SH-SY5Y (cell line): ENCODE measurements at regions not wholly inside any gene's neighbourhood (a gene's known extent, or its start where the extent isn't known, plus 50 kb on each side); places are given as distances from the start of the nearest gene placed in this dataset.

ENCODE experiments used
- GATA2 ChIP-seq: IDR thresholded peaks from 2 replicates; pipeline ENCODE4 v1.6.1; 2011; ENCODE audit warnings: mild to moderate bottlenecking, low read depth, low read length
- GATA3 ChIP-seq: IDR thresholded peaks from 2 replicates; pipeline ENCODE4 v1.6.1; 2011; ENCODE audit warnings: low read depth, mild to moderate bottlenecking, low read length, moderate library complexity

DNA sequence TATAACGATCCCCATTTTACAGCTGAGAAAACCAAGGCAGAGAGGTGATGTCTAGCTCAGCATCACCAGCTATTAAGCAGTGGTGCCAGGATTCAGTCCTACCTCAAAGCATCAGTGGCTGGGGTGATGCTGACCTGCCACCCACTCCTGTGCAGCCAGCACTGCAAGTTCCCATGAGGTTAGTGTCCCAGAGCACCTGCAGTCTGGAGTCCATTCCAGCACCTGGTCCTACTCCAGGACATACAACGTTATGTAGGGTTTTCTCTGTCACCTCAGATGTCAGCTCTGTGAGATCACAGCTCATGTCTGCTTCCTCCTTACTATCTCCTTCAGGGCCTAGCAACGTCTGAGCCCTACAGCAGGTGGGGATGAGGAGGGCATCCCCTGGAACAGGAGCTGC lies 328.0 kb upstream of the HS6ST1 start:
- no peak for TF ChIP-seq GATA3
- TF ChIP-seq GATA2: no peak

DNA sequence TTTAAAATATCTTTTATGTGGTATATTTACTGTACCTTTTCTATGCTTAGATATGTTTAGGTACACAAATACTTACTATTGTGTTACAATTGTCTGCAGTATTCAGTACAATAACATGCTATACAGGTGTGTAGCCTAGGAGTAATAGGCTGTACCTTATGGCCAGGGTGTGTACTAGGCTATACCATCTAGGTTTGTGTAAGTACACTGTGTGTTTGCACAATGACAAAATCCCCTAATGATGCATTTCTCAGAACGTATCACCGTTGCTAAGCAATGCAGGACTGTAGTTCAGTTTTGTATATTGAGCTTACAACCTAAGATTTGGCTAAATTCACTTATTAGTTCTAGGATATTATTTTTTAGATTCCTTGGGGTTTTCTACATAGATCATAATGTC lies 332.3 kb upstream of the HS6ST1 start:
- TF ChIP-seq GATA3: no peak
- TF ChIP-seq GATA2: no peak

DNA sequence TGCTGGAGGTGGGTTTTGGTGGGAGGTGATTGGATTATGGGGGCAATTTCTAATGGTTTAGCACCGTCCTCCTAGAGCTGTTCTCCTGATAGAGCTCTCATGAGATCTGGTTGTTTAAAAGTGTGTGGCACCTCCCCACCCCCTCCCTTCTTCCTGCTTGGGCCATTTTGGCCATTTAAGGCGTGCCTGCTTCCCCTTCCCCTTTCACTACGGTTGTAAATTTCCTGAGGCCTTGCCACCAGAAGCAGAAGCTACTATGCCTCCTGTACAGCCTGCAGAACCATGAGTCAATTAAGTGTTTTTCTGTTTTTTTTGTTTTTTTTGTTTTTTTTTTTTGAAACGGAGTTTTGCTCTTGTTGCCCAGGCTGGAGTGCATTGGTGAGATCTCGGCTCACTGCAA lies 335.7 kb upstream of the HS6ST1 start:
- no peak for TF ChIP-seq GATA3
- no peak for TF ChIP-seq GATA2

DNA sequence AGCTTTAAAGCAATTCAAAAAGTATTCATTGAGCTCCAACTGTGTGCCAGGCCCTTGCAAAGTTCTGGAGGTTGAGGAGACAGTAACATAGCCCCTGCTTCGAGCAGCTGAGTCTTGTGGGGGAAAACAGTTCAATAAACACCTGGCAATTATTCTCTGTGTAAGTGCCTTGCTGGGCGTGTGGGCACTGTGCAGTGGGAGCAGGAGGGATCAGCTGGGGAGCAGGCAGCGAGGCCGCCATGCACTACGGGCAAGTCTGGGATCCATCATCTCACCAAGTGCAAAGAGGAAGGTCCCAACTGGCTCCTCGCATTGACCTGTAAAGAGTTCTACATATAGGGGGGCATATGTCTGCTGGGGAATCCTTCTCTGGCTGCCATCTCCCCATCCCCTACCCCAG lies 342.2 kb upstream of the HS6ST1 start:
- no peak for TF ChIP-seq GATA2
- TF ChIP-seq GATA3: no peak

DNA sequence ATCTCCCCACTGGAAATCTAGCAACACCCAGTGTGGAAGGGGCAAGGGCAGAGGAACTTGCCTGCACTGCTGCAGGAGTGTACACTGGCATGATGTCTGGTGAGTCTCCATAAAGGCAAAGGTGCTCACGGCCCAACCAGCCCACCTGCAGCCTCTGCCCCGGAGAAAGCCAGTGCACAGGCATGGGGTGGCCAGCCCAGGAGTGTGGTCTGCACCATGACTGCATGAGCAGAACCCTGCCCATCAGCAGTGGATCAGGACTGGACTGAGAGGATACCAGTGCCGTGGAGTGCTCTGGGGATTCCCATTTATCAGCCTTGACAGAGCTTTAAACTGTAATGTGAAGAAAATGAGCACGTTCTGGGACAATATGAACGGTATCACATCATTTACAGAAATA lies 342.6 kb upstream of the HS6ST1 start:
- TF ChIP-seq GATA3 (no peak), GATA2 (no peak)

DNA sequence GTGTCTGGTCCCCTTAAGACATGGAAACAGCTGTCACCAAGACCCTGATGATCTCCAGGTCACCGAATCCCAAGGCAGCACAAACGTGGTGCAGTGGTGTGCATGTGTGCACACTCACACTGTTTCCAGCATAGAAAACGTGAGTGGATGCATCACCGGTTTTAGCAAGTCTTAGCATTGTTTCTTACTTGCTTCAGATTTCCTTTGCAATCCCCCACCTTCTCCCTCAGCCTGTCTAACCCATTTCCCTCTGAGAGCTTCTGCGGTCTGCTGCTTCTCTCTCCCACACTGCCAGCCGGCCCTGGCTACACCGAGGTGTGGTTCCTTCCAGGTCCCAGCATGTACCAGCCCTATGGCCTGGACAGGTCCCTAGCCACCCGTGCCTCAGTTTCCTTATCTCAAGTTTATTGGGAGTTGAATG lies 343.4 kb upstream of the HS6ST1 start:
- TF ChIP-seq GATA3: no peak
- TF ChIP-seq GATA2: no peak

DNA sequence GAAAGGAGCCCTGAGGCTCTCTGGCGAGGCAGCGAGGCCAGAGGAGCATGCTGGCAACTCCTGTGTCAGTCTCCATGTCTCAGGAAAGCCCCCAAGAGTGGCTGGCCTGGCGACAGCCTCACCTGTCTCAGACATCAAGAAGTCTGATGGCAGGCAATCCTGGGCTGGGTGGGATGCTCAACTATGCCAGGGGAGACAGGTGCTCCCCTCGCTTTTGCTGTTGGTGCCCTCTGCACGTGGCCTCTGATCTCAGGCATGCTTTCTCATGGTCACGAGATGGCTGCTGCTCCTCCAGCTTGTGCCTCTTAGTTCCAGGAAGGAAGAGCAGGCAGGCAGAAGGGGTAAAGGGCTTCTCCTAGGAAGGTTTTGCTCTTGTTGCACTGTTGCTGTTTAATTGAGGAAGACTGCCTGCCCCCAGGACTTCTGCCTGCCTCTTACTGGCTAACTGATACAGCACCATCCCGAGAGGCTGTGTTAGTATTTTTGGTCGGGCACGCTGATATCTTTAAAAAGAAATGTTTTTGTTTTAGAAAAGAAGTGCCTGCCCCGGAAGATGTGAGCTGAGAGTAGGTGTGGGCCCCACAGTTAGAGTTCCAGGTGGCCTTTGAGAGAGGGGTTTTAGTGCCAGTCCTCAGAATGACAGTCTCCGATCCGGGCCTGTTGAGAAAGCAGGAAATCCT lies 344.8 kb upstream of the HS6ST1 start:
- TF ChIP-seq GATA3: no peak

DNA sequence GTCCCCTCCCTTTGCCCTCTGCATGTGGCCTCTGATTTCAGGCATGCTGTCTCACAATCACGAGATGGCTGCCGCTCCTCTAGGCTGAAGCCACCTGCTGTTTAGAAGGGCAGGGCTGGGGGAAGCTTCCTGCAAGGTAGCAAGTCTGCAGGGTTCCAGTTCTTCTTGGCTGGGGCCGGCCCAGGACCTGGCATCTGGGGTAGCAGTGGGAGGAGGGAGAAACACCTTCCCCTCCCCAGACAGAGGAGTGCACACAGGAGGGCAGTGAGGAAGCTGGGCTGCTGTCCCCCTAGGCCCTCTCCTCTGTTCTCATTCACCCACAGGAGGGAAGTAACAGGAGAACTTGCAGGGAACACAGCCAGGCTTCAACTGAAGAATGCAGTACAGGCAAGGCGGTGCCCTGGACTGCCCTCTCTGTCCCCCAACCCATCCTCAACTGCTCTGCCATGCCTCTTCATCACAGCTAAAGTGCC lies 345.9 kb upstream of the HS6ST1 start:
- TF ChIP-seq GATA3 (no peak), GATA2 (no peak)

DNA sequence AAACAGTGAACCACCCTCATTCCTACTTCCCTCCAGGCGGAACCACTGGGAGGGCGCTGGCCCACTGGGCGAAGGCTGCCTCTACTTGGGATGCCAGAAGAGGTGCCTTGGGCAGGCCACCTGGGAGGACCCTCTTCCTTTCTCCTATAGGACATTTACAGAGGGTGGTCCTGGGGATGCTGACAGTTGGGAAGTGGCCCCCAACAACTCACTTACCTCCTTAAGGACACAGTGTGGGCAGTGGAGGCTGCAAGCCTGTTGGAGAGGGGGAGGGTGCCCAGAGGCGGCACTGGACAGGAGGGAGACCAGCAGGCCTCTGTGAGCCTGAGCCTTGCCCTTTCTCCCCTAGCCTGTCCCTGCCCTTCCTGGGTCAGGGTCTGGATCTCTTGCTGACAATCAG lies 346.4 kb upstream of the HS6ST1 start:
- TF ChIP-seq GATA3: no peak
- TF ChIP-seq GATA2: no peak

DNA sequence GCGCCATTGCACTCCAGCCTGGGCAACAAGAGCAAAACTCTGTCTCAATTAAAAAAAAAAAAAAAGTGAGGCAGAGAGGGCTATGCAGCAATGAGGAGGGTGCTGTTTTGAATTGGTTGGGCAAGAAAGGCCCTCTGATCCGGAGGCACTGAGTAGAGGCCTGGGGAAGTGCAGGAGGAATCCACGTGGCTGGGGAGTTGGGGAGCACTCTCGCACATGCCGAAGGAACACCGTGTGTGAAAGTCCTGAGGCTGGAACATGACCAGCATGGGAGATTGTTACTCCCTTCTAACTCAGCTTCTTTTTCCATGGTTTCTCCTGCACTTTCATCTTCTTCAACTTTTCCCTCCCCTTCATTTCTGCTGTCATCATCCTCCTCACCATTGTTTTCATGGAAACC lies 347.9 kb upstream of the HS6ST1 start:
- TF ChIP-seq GATA2 (no peak), GATA3 (no peak)

- TF ChIP-seq GATA2 (no peak), GATA3 (no peak)
These were observed 348.7 kb upstream of the HS6ST1 start for GRCh38 chr2:128667391-128667790.

- TF ChIP-seq GATA3: no peak
- no peak for TF ChIP-seq GATA2
These were observed 350.3 kb upstream of the HS6ST1 start for GRCh38 chr2:128668946-128669345.

DNA sequence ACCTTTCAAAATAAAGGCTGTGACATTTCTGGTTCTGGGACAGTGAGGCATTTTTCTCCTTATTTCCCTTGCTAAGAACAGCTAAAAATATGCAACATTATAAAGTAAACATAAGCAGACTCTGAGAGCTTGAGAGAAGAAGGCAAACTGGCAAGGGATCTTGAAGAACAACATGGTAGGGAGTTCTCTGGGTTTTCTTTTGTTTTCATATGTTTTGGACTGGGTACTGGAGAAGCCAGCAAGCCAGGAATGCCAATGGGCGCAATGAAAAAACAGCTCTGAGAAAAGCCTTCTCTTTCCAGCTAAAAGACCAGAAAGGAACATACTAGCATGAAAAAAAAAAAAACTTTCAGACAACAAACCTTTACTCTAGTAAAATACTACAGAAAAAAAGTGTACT lies 351.4 kb upstream of the HS6ST1 start:
- TF ChIP-seq GATA3: no peak
- no peak for TF ChIP-seq GATA2

- no peak for TF ChIP-seq GATA3
- TF ChIP-seq GATA2: no peak
These were observed 362.8 kb upstream of the HS6ST1 start for GRCh38 chr2:128681507-128681906.

DNA sequence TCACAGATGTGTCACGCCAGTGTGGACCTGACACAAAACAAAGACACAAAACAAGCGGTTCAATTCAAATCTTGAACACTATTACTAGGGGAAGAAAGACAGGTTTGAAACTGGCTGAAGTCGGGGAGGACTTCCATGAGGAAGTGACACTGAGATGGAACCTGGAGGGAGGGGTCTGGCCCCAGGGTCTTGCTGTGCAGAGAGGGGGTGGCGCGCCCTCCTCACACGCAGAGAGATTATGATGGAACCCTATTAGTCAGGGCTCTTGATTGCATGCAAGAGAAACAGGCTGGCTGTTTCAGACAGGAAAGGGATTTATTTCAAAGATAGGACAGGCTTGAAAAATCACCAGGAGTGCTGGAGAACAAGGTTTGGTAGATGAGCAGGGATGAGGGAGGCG lies 363.6 kb upstream of the HS6ST1 start:
- no peak for TF ChIP-seq GATA2
- no peak for TF ChIP-seq GATA3

GRCh38 chr2:128682729-128683284 lies 364.1 kb upstream of the HS6ST1 start:
- TF ChIP-seq GATA2 (no peak), GATA3 (no peak)

DNA sequence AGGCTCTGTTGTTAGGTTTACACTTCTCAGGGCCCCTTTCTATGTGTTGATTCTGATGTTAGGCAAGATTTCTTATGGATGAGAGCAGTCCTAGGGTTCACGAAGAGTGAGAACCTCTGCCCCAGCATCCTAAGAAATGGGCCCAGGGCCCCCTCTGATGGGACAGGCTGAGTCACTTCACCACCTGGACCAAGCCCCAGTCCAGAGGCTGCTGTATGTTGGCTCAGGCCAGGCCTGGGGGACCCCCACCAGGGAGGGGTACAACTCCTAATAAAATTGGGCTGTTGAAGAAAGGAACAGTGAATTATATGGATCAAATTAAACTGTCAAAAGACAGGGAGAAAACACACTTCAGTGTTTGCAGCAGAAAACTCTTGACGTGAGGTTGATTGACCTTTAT lies 365.9 kb upstream of the HS6ST1 start:
- TF ChIP-seq GATA3 (no peak), GATA2 (no peak)
